Left renal cortex interstitium (tissue), 4 donors: ENCODE measurements at regions not wholly inside any gene's neighbourhood (a gene's known extent, or its start where the extent isn't known, plus 50 kb on each side); places are given as distances from the start of the nearest gene placed in this dataset.

Experiments used
- DNase-seq, 4 donors: peaks; one replicate each; pipeline ENCODE4 v3.0.0-alpha.2; 2013; ENCODE audit warnings: low read depth in 4 of 4, low spot score in 2 of 4, missing footprints in 1 of 4

GRCh38 chr1:237976331-237976730 lies 85.6 kb upstream of the ZP4 start:
- no peak for DNase-seq

GRCh38 chr1:237975903-237976302 lies 85.2 kb upstream of the ZP4 start:
- no peak for DNase-seq

- no peak for DNase-seq
These were observed 84.7 kb upstream of the ZP4 start for GRCh38 chr1:237975376-237975775.

- no peak for DNase-seq
These were observed 81.5 kb upstream of the ZP4 start for GRCh38 chr1:237972186-237972585.

- DNase-seq, result no peak
These were observed 72.3 kb upstream of the ZP4 start for GRCh38 chr1:237962985-237963384.

- DNase-seq, result no peak
These were observed 71.0 kb upstream of the ZP4 start for GRCh38 chr1:237961754-237962153.

- no peak for DNase-seq
These were observed 69.1 kb upstream of the ZP4 start for GRCh38 chr1:237959838-237960237.

- no peak for DNase-seq
These were observed 62.5 kb upstream of the ZP4 start for GRCh38 chr1:237953238-237953637.
